Heart right ventricle (tissue), 16 donors: ENCODE measurements at regions not wholly inside any gene's neighbourhood (a gene's known extent, or its start where the extent isn't known, plus 50 kb on each side); places are given as distances from the start of the nearest gene placed in this dataset.

Experiments
- ATAC-seq, 8 donors: fragments of 200-7000 bp; cut with Tn5 transposase; one replicate each; pipeline ENCODE4 v1.9.1; 2020; ENCODE audit warnings: mild to moderate bottlenecking in 8 of 8, moderate library complexity in 8 of 8, moderate number of reproducible peaks in 1 of 8
- DNase-seq, 2 donors: peaks; one replicate each; pipeline ENCODE4 v3.0.0-alpha.2; 2020
- H3K27ac ChIP-seq, 10 donors: fragments of 200-600 bp; sonication (generic) in 2 of 10; one replicate each; pipeline versions ENCODE4 v1.5.0 to v1.8.0; 2020 to 2022; ENCODE audit warnings: mild to moderate bottlenecking in 3 of 10
- H3K27me3 ChIP-seq, 7 donors: fragments of 200-600 bp; one replicate each; pipeline ENCODE4 v1.8.0; 2021 to 2022; ENCODE audit warnings: mild to moderate bottlenecking in 2 of 7
- H3K36me3 ChIP-seq, 9 donors: fragments of 200-600 bp; sonication (generic) in 1 of 9; one replicate each; pipeline versions ENCODE4 v1.5.0 to v1.8.0; 2020 to 2022; ENCODE audit warnings: mild to moderate bottlenecking in 2 of 9
- H3K4me1 ChIP-seq, 9 donors: fragments of 200-600 bp; sonication (generic) in 1 of 9; one replicate each; pipeline versions ENCODE4 v1.5.0 to v1.8.0; 2020 to 2022; ENCODE audit warnings: mild to moderate bottlenecking in 4 of 9
- H3K4me3 ChIP-seq, 10 donors: fragments of 200-600 bp; sonication (generic) in 2 of 10; one replicate each; pipeline versions ENCODE4 v1.5.0 to v1.8.0; 2020 to 2022; ENCODE audit warnings: mild to moderate bottlenecking in 7 of 10, moderate library complexity in 2 of 10
- H3K9me3 ChIP-seq, 11 donors: fragments of 200-600 bp in 10 of 11; sonication (generic) in 2 of 11; one replicate each; pipeline versions ENCODE4 v1.5.0 to v1.8.0; 2013 to 2022; ENCODE audit warnings: mild to moderate bottlenecking in 2 of 11, control low read depth in 1 of 11, moderate library complexity in 1 of 11
- CTCF ChIP-seq, 9 donors: fragments of 200-600 bp; sonication (generic) in 2 of 9; IDR thresholded peaks; one replicate each; pipeline versions ENCODE4 v1.5.0 to v1.8.0; 2021 to 2022; ENCODE audit warnings: antibody characterized with exemption in 9 of 9, mild to moderate bottlenecking in 5 of 9, moderate library complexity in 1 of 9
- WGBS, 2 donors: extraction: QIAGEN DNeasy Blood & Tissue Kit; methylation state at CpG; one replicate each; pipeline ENCODE4 v1.1.7; 2013; ENCODE audit warnings: inconsistent platforms in 1 of 2; 5-methylcytosine and 5-hydroxymethylcytosine counted together
- intact Hi-C, 10 donors: fragments of 100-400 bp; cut with DNase I; formaldehyde crosslinking; loops; one replicate each; pipeline versions ENCODE4 v1.11.1 to v1.14.2; 2022
- donor health status: Arrhythmogenic right ventricular cardiomyopathy.
- donor health status: ischemic (EF 13 %, LVEDD 7.1; RV severe dilation, severe dysfunction).
- donor health status: healthy with polysubstance abuse.
- donor health status: DM: no; HTN: yes; CAD: no.
- donor health status: DM: no; HTN: no; CAD: no.
- donor health status: ischemic (EF 25% LVEDD 6.9; RV normal size, moderate dysfunction).
- donor health status: ischemic (EF 25% LVEDD 5.7; RV mildly dilated, moderate dysfunction).
- donor health status: healthy.
- donor health status: DM: yes; HTN: yes; CAD: no.
- donor health status: Ischemic cardiomyopathy.
- donor health status: ischemic (EF 35%, LVEDD 5.7; RV mildly dilated, moderate dysfunction).
- donor health status: nonischemic (EF 11% LVEDD 7.7; RV severe dilation, severe dysfunction).
- donor health status: DM: yes; HTN: yes; CAD: no.
- donor health status: PGD.
- donor health status: ischemic (EF 29% LVEDD 5.4; RV normal size, mild dysfunction).
- donor health status: nonischemic (EF 23%, LVEDD 6.1; RV moderate dilation, normal function).

GRCh38 chr10:123424537-123424936 lies 241.6 kb upstream of the GPR26 start:
- Histone ChIP-seq H3K4me1 (no peaks in the 10 kb centered on the region), H3K36me3 (no peaks in the 10 kb centered on the region), H3K27me3 (peaks cover 0 to 12% (median 5%) of the 10 kb centered on the region in 7 donors), H3K27ac (no peak overlapping the region), H3K9me3 (no peaks in the 10 kb centered on the region), H3K4me3 (no peak overlapping the region)
- DNase-seq (no peak), ATAC-seq (no peak)
- TF ChIP-seq CTCF (IDR thresholded peaks at IDR 0.05): no peak
- intact Hi-C loops: no loop called here
- 82 to 94% methylated on average over 6 of the region's 6 CpGs for WGBS, 2 donors

GRCh38 chr10:123425680-123426079 lies 240.5 kb upstream of the GPR26 start:
- Histone ChIP-seq H3K36me3 (no peaks in the 10 kb centered on the region), H3K27me3 (peaks cover 0 to 17% (median 5%) of the 10 kb centered on the region in 7 donors), H3K9me3 (peaks cover 0 to 1% (median 0%) of the 10 kb centered on the region in 11 donors), H3K4me1 (no peaks in the 10 kb centered on the region), H3K27ac (no peak overlapping the region), H3K4me3 (no peak overlapping the region)
- intact Hi-C loops: no loop called here
- no peak for DNase-seq
- TF ChIP-seq CTCF (IDR thresholded peaks at IDR 0.05): no peak
- WGBS, 2 donors: 68 to 70% methylated on average over 6 of the region's 6 CpGs
- ATAC-seq: no peak

GRCh38 chr10:123427165-123427786 lies 238.9 kb upstream of the GPR26 start:
- Histone ChIP-seq H3K27me3 (peaks cover 0 to 17% (median 5%) of the 10 kb centered on the region in 7 donors), H3K36me3 (no peaks in the 10 kb centered on the region), H3K9me3 (peaks cover 0 to 14% (median 0%) of the 10 kb centered on the region in 11 donors), H3K27ac (no peak overlapping the region), H3K4me1 (no peaks in the 10 kb centered on the region), H3K4me3 (no peak overlapping the region)
- intact Hi-C loops: no loop called here
- 71 to 73% methylated on average over 14 of the region's 14 CpGs for WGBS, 2 donors
- TF ChIP-seq CTCF (IDR thresholded peaks at IDR 0.05): no peak
- DNase-seq (no peak), ATAC-seq (no peak)

GRCh38 chr10:123428391-123428790 lies 237.8 kb upstream of the GPR26 start:
- intact Hi-C loops: no loop called here
- H3K4me1 ChIP-seq: no peaks in the 10 kb centered on the region
- ATAC-seq: no peak
- H3K27ac ChIP-seq: no peak overlapping the region
- no peak overlapping the region for H3K4me3 ChIP-seq
- DNase-seq: no peak
- no peaks in the 10 kb centered on the region for H3K36me3 ChIP-seq
- 52 to 57% methylated on average over 11 of the region's 11 CpGs for WGBS, 2 donors
- TF ChIP-seq CTCF (IDR thresholded peaks at IDR 0.05): no peak
- peaks cover 0 to 17% (median 5%) of the 10 kb centered on the region in 7 donors for H3K27me3 ChIP-seq
- H3K9me3 ChIP-seq: peaks cover 0 to 14% (median 0%) of the 10 kb centered on the region in 11 donors
